ENCODE measurements at regions not wholly inside any gene's neighbourhood (a gene's known extent, or its start where the extent isn't known, plus 50 kb on each side); places are given as distances from the start of the nearest gene placed in this dataset.
"Not testable (repeated sequence)": the region's sequence is repeated elsewhere in the genome, so short reads cannot be mapped to it uniquely, and the experiment has no call there.

DNA sequence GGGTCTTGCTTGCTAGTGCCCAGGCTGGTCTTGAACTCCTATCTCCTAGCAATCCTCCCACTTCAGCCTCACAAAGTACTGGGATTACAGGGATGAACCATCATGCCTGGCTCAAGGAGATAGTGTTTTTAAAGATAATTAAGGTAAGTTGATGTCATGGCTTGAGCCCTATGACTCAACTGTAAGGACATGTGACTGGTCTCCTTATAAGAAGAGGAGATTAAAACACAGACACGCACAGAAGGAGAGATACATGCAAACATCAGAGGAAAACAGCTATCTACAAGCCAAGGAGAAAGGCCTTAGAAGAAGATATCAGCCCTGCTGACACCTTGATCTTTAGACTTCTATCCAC lies 220.4 kb upstream of the GADL1 start:
- Histone ChIP-seq H3K4me3 (ENCODE audit: low read depth, low read length) (no peak overlapping the region), H3K4me1 (ENCODE audit: control insufficient read depth, insufficient read depth, low read length) (peaks cover 8% of the 10 kb centered on the region), H3K27ac (ENCODE audit: low read depth, low read length) (no peak overlapping the region)

DNA sequence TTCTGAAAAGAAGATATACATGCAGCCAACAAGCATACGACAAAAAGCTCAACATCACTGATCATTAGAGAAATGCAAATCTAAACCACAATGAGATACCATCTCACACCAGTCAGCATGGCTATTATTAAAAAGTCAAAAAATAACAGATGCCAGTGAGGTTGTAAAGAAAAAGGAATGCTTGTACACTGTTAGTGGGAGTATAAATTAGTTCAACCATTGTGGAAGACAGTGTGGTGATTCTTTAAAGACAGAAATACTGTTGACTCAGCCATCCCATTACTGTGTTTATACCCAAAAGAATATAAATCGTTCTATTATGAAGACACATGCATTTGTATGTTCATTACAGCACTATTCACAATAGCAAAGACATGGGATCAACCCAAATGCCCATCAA lies 221.1 kb upstream of the GADL1 start:
- H3K27me3 ChIP-seq (ENCODE audit: control insufficient read depth, insufficient read depth, low read length); H3K9me3 ChIP-seq (ENCODE audit: control insufficient read depth, insufficient read depth, low read length); H3K27ac ChIP-seq (ENCODE audit: low read depth, low read length); H3K9ac ChIP-seq (ENCODE audit: low read depth, low read length); H3K36me3 ChIP-seq (ENCODE audit: control insufficient read depth, insufficient read depth, low read length); H3K4me3 ChIP-seq (ENCODE audit: low read depth, low read length): not testable (repeated sequence)
- peaks cover 12% of the 10 kb centered on the region for H3K4me1 ChIP-seq (ENCODE audit: control insufficient read depth, insufficient read depth, low read length)

More for the DNA sequence above, 220.4 kb upstream of the GADL1 start:
- no peaks in the 10 kb centered on the region for H3K36me3 ChIP-seq (ENCODE audit: control insufficient read depth, insufficient read depth, low read length)
- no peaks in the 10 kb centered on the region for H3K9me3 ChIP-seq (ENCODE audit: control insufficient read depth, insufficient read depth, low read length)
- no peak overlapping the region for H3K9ac ChIP-seq (ENCODE audit: low read depth, low read length)
- H3K27me3 ChIP-seq (ENCODE audit: control insufficient read depth, insufficient read depth, low read length) = no peaks in the 10 kb centered on the region

DNA sequence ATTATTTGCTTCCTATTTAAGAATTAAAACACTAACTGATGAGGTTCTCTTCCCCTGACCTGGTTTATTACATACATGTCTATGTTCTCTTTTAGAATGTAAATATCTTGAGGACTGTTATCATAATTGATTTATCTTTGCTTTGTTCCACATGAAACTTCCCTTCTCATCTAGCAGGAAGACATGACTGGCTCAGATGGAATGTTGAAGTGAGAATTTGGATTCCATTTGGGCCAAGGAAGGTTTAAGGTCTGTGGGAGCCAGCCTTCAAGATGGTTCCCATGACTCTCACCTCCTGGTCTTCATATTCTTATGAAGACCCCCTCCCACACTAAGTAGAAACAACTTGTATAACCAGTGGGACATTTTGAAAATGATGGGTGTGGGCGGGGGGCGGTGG lies 222.2 kb upstream of the GADL1 start:
- Histone ChIP-seq H3K27me3 (ENCODE audit: control insufficient read depth, insufficient read depth, low read length) (no peaks in the 10 kb centered on the region), H3K9ac (ENCODE audit: low read depth, low read length) (no peak overlapping the region), H3K27ac (ENCODE audit: low read depth, low read length) (no peak overlapping the region), H3K9me3 (ENCODE audit: control insufficient read depth, insufficient read depth, low read length) (no peaks in the 10 kb centered on the region), H3K36me3 (ENCODE audit: control insufficient read depth, insufficient read depth, low read length) (no peaks in the 10 kb centered on the region), H3K4me1 (ENCODE audit: control insufficient read depth, insufficient read depth, low read length) (peaks cover 15% of the 10 kb centered on the region), H3K4me3 (ENCODE audit: low read depth, low read length) (no peak overlapping the region)

DNA sequence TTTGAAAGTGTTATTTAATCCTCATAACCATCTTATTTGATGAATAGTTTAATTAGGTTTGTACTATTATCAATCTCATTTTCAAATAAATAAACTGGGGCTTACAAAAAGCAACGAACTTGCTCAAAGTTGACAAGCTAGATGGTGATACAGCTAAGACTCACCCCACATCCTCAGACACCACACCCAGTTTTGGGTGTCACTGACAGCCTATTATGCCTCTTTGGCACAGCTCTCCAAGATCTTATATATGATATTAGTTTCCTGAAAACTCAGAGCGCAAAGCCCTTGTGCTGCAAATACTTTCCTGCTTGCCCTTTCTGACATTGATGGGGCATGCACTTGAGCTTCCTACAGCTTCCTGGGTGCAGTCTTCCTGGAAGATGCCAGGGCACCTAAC lies 223.4 kb upstream of the GADL1 start:
- H3K9me3 ChIP-seq (ENCODE audit: control insufficient read depth, insufficient read depth, low read length) = no peaks in the 10 kb centered on the region
- no peak overlapping the region for H3K27ac ChIP-seq (ENCODE audit: low read depth, low read length)
- no peak overlapping the region for H3K9ac ChIP-seq (ENCODE audit: low read depth, low read length)
- H3K27me3 ChIP-seq (ENCODE audit: control insufficient read depth, insufficient read depth, low read length) = no peaks in the 10 kb centered on the region
- H3K36me3 ChIP-seq (ENCODE audit: control insufficient read depth, insufficient read depth, low read length) = no peaks in the 10 kb centered on the region
- H3K4me1 ChIP-seq (ENCODE audit: control insufficient read depth, insufficient read depth, low read length) = peaks cover 15% of the 10 kb centered on the region
- H3K4me3 ChIP-seq (ENCODE audit: low read depth, low read length) = no peak overlapping the region

DNA sequence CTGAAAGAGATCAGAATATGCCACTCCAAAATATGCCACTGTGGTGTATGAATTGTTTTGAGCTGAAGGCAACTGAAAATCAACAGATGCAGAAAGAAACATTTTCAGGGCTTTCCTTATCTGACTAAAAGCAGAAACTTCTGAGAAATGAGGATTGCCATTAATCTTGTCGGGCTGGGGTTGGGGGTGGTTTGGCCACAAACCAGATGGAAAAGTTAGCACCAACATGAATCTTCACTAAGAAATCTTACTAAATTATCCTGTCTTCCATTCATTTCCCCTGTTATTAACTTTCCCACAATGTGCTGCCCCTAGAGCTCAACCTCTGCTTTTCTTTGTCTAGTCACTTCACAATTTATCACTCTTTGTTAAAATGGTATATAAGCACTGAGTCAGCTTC lies 229.9 kb upstream of the GADL1 start:
- Histone ChIP-seq H3K27me3 (ENCODE audit: control insufficient read depth, insufficient read depth, low read length) (no peaks in the 10 kb centered on the region), H3K9ac (ENCODE audit: low read depth, low read length) (no peak overlapping the region), H3K9me3 (ENCODE audit: control insufficient read depth, insufficient read depth, low read length) (peaks cover 6% of the 10 kb centered on the region; the same call in 1 of the 2 replicates), H3K4me3 (ENCODE audit: low read depth, low read length) (no peak overlapping the region), H3K27ac (ENCODE audit: low read depth, low read length) (no peak overlapping the region), H3K4me1 (ENCODE audit: control insufficient read depth, insufficient read depth, low read length) (peaks cover 32% of the 10 kb centered on the region), H3K36me3 (ENCODE audit: control insufficient read depth, insufficient read depth, low read length) (no peaks in the 10 kb centered on the region)

DNA sequence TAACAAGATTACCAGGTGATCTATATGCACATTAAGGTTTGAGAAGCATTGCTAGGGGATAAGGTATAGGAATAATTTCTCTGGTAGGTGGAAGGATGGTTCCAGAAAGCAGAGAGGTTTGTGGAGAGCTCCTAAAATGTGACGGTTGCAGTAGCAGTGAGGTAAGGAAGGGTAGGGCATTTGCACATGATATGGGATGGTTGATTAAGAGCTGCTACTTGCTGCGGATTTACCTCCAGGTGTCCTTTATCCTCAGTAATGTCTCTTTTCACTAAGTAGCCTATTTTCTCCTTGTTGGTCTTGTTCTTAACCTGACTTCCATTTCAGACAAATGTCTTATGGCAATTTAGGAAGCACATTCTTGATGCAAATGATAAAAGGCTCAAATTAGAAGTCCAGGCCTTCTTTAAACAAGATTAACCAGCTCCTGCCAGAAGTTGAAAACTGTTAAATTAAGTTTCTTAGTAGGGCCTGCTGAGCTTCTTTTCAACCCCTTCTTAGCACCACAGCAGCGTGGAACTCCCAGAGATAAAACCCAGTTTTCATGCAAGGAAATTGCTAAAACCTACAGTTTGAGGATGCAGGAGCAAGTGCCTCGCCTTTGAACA lies 231.1 kb upstream of the GADL1 start:
- Histone ChIP-seq H3K4me1 (ENCODE audit: control insufficient read depth, insufficient read depth, low read length) (peaks cover 22% of the 10 kb centered on the region), H3K36me3 (ENCODE audit: control insufficient read depth, insufficient read depth, low read length) (no peaks in the 10 kb centered on the region), H3K4me3 (ENCODE audit: low read depth, low read length) (no peak overlapping the region), H3K27me3 (ENCODE audit: control insufficient read depth, insufficient read depth, low read length) (no peaks in the 10 kb centered on the region), H3K9me3 (ENCODE audit: control insufficient read depth, insufficient read depth, low read length) (peaks cover 6% of the 10 kb centered on the region; the same call in 1 of the 2 replicates), H3K9ac (ENCODE audit: low read depth, low read length) (no peak overlapping the region), H3K27ac (ENCODE audit: low read depth, low read length) (peak overlapping the region; percentile 60)

DNA sequence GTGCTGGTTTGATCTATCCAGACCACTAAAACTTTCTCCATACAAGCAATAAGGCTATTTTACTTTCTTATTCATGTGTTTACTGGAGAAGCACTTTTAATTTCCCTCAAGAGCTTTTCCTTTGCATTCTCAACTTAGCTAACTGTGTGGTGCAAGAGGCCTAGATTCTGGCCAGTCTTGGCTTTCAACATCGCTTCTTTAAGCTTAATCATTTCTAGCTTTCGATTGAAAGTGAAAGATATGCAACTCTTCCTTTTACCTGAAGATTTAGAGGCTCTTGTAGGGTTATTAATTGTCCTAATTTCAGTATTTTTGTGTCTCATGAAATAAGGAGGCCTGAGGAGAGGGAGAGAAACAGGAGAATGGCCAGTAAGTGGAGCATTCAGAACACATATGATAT lies 234.8 kb upstream of the GADL1 start:
- Histone ChIP-seq H3K36me3 (ENCODE audit: control insufficient read depth, insufficient read depth, low read length) (no peaks in the 10 kb centered on the region), H3K9ac (ENCODE audit: low read depth, low read length) (no peak overlapping the region), H3K27ac (ENCODE audit: low read depth, low read length) (no peak overlapping the region), H3K4me1 (ENCODE audit: control insufficient read depth, insufficient read depth, low read length) (peaks cover 20% of the 10 kb centered on the region), H3K27me3 (ENCODE audit: control insufficient read depth, insufficient read depth, low read length) (no peaks in the 10 kb centered on the region), H3K4me3 (ENCODE audit: low read depth, low read length) (no peak overlapping the region), H3K9me3 (ENCODE audit: control insufficient read depth, insufficient read depth, low read length) (peaks cover 4% of the 10 kb centered on the region; the same call in 1 of the 2 replicates)

DNA sequence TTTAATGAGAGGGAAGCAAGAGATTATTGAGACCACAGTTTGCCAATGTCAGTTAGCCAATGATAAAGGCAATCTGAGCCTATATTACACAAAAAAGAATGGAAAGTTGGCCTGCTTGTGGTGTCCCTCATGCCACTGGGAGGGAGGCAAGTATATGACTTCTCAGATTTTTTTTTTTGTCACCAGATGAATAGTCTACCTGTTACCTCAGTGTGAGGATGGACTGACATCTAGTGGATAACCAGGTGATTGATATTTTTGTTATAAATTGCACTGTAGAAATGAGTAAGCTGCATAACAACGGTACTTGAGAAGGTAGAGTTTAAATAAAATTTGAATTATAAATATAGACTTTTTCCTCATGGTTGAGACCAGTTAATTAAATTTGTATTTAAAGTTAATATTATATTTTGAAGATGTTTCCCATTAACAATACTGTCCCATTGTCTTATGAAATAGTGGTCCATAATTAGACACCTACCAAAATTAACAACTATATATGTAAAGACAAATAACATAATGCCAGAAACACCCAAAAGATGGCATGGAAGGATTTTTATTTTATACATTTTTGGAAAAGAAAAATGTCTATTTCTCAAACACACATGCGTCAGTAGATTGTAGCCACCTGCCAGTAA lies 237.8 kb upstream of the GADL1 start:
- Histone ChIP-seq H3K9me3 (ENCODE audit: control insufficient read depth, insufficient read depth, low read length) (no peaks in the 10 kb centered on the region), H3K4me1 (ENCODE audit: control insufficient read depth, insufficient read depth, low read length) (0 out of 2 replicates have a peak, but pooled peaks cover 8% of the 10 kb centered on the region), H3K9ac (ENCODE audit: low read depth, low read length) (no peak overlapping the region), H3K27ac (ENCODE audit: low read depth, low read length) (no peak overlapping the region), H3K36me3 (ENCODE audit: control insufficient read depth, insufficient read depth, low read length) (no peaks in the 10 kb centered on the region), H3K27me3 (ENCODE audit: control insufficient read depth, insufficient read depth, low read length) (no peaks in the 10 kb centered on the region), H3K4me3 (ENCODE audit: low read depth, low read length) (no peak overlapping the region)

DNA sequence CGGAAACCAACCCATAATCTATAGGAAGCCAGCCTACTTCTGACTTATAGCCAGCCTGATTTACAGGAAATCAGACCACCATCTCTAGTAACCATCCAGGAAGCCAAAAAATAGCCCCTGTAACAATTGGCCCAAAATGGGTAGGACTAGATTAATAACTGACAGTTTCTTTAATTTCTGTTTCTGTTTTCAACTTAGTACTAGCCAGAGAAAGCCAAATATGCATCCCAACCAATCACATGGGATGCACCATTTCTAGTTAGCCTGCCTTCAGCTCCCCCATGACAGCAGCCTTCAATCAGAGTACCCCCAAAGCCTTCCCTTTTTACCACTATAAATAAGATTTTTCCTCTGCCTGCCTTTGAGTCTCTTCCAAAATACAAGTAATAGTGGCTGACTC lies 239.1 kb upstream of the GADL1 start:
- Histone ChIP-seq H3K9ac (ENCODE audit: low read depth, low read length) (no peak overlapping the region), H3K36me3 (ENCODE audit: control insufficient read depth, insufficient read depth, low read length) (no peaks in the 10 kb centered on the region), H3K9me3 (ENCODE audit: control insufficient read depth, insufficient read depth, low read length) (no peaks in the 10 kb centered on the region), H3K4me3 (ENCODE audit: low read depth, low read length) (no peak overlapping the region), H3K27ac (ENCODE audit: low read depth, low read length) (no peak overlapping the region), H3K4me1 (ENCODE audit: control insufficient read depth, insufficient read depth, low read length) (0 out of 2 replicates have a peak, but pooled peaks cover 4% of the 10 kb centered on the region), H3K27me3 (ENCODE audit: control insufficient read depth, insufficient read depth, low read length) (no peaks in the 10 kb centered on the region)

DNA sequence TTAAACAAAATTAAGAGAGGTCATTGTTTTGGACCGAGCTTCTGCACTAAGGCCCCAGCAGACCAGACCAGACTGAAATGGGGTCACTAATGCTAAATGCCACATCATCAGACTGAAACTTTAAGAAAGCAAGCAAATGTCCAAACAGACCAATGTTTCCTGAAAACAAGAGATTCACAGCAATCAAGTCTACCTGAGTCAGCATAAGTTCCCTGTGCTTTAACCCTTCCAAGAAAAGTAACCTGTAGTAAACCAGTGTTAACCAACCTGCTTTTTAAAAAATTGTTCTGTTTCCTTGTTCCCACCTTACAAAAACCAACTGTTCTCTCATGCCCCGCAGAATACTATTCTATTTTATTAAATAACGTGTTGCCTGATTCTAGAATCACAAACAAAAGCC lies 241.1 kb upstream of the GADL1 start:
- H3K4me3 ChIP-seq (ENCODE audit: low read depth, low read length) = no peak overlapping the region
- H3K4me1 ChIP-seq (ENCODE audit: control insufficient read depth, insufficient read depth, low read length) = peaks cover 5% of the 10 kb centered on the region; the same call in 1 of the 2 replicates
- no peaks in the 10 kb centered on the region for H3K36me3 ChIP-seq (ENCODE audit: control insufficient read depth, insufficient read depth, low read length)
- H3K27me3 ChIP-seq (ENCODE audit: control insufficient read depth, insufficient read depth, low read length) = no peaks in the 10 kb centered on the region
- no peak overlapping the region for H3K27ac ChIP-seq (ENCODE audit: low read depth, low read length)
- H3K9me3 ChIP-seq (ENCODE audit: control insufficient read depth, insufficient read depth, low read length) = no peaks in the 10 kb centered on the region
- no peak overlapping the region for H3K9ac ChIP-seq (ENCODE audit: low read depth, low read length)

DNA sequence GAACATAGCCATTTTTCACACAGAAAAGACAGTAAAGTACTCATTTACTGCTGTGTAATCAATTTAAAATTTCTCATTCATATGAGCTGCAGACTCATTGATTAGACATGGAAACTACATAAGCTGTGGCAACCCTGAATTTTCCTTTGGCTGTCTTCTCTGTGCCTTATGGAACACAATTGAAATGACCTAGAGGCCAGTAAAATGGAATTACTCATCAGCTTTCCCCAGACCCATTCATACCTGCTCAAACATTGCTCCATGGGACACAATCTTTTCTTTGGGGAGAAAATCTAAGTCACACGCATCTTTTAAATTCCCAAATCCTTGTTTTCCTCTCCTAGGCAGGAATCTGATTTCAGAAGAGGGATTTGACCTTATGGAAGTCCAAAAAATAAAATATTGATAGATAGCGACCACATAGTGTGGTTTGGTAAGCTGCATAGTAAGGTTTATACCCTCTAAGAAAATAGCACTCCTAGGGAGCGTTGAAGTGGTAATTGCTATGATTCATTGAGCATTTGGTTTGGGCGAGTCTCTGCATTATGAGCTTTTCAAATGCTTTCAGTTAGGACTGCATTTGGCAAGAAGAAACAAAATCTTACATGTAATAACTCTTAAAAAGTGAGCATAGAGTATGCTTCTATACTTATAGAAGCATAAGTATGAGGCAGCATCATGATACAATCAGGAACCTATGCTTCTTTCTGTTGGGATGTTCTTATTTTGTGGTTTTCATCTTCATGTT lies 243.4 kb upstream of the GADL1 start:
- Histone ChIP-seq H3K9ac (ENCODE audit: low read depth, low read length) (no peak overlapping the region; the same call in 1 of the 2 replicates), H3K4me3 (ENCODE audit: low read depth, low read length) (no peak overlapping the region), H3K36me3 (ENCODE audit: control insufficient read depth, insufficient read depth, low read length) (no peaks in the 10 kb centered on the region), H3K27me3 (ENCODE audit: control insufficient read depth, insufficient read depth, low read length) (no peaks in the 10 kb centered on the region), H3K9me3 (ENCODE audit: control insufficient read depth, insufficient read depth, low read length) (no peaks in the 10 kb centered on the region), H3K27ac (ENCODE audit: low read depth, low read length) (no peak overlapping the region), H3K4me1 (ENCODE audit: control insufficient read depth, insufficient read depth, low read length) (peaks cover 26% of the 10 kb centered on the region)

Measured in HUES48 (cell line).